NB4 (cell line): ENCODE measurements at regions not wholly inside any gene's neighbourhood (a gene's known extent, or its start where the extent isn't known, plus 50 kb on each side); places are given as distances from the start of the nearest gene placed in this dataset.

Experiments used
- MAX ChIP-seq: IDR thresholded peaks from 2 replicates; pipeline ENCODE4 v1.6.1; 2011; ENCODE audit warnings: low read depth, low read length
- MYC ChIP-seq: IDR thresholded peaks from 2 replicates; pipeline ENCODE4 v1.6.1; 2011; ENCODE audit warnings: low read depth, low read length
- POLR2A ChIP-seq: IDR thresholded peaks from 2 replicates; pipeline ENCODE4 v1.6.1; 2011; ENCODE audit warnings: mild to moderate bottlenecking; ENCODE audit not compliant: insufficient read length; ENCODE audit errors: extremely low read depth
- TF ChIP-seq, protein P1 (sequence below): IDR thresholded peaks from one replicate; pipeline ENCODE4 v1.5.1; 2012; ENCODE audit warnings: low read depth, low read length

GRCh38 chrX:26845056-26845455 lies 618.1 kb downstream of the PPP4R3C start:
- TF ChIP-seq POLR2A (no peak), MAX (no peak), MYC (no peak)
- TF ChIP-seq, protein P1, sequence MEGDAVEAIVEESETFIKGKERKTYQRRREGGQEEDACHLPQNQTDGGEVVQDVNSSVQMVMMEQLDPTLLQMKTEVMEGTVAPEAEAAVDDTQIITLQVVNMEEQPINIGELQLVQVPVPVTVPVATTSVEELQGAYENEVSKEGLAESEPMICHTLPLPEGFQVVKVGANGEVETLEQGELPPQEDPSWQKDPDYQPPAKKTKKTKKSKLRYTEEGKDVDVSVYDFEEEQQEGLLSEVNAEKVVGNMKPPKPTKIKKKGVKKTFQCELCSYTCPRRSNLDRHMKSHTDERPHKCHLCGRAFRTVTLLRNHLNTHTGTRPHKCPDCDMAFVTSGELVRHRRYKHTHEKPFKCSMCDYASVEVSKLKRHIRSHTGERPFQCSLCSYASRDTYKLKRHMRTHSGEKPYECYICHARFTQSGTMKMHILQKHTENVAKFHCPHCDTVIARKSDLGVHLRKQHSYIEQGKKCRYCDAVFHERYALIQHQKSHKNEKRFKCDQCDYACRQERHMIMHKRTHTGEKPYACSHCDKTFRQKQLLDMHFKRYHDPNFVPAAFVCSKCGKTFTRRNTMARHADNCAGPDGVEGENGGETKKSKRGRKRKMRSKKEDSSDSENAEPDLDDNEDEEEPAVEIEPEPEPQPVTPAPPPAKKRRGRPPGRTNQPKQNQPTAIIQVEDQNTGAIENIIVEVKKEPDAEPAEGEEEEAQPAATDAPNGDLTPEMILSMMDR = no peak
